ENCODE measurements at regions not wholly inside any gene's neighbourhood (a gene's known extent, or its start where the extent isn't known, plus 50 kb on each side); places are given as distances from the start of the nearest gene placed in this dataset.
A peak's percentile ranks its signal among the peaks of the same experiment; 100 is the strongest.

DNA sequence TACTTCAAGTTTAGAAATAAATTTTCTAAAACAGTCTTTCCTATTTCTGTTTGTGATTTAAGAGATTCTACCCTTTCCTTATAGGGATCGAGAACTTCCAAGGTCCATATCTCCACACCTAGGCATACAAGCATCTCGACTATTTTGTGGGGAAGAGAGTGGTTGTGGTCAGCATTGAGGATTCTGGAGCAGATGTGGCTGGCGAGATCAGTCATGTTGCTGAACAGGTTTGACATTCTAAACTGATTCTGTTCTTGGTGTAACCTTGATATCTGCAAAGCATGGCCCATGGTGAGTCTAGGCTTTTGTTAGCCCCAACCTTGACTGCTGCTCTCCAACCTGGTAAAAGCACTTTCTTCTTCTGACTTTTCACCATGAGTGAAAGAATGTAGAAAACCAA is 167.6 kb upstream of the POGK start:
- no peaks in the 10 kb centered on the region for H3K4me1 ChIP-seq
- H3K4me3 ChIP-seq, result no peak overlapping the region
- no peak for ATAC-seq
- no peak overlapping the region for H3K27ac ChIP-seq
- intact Hi-C loops (cut with DNase I), result no loop called here
- no peaks in the 10 kb centered on the region for H3K9me3 ChIP-seq
- no peak for FAIRE-seq
- no peak for DNase-seq
- H3K27me3 ChIP-seq, result no peaks in the 10 kb centered on the region
- TF ChIP-seq, protein P1, sequence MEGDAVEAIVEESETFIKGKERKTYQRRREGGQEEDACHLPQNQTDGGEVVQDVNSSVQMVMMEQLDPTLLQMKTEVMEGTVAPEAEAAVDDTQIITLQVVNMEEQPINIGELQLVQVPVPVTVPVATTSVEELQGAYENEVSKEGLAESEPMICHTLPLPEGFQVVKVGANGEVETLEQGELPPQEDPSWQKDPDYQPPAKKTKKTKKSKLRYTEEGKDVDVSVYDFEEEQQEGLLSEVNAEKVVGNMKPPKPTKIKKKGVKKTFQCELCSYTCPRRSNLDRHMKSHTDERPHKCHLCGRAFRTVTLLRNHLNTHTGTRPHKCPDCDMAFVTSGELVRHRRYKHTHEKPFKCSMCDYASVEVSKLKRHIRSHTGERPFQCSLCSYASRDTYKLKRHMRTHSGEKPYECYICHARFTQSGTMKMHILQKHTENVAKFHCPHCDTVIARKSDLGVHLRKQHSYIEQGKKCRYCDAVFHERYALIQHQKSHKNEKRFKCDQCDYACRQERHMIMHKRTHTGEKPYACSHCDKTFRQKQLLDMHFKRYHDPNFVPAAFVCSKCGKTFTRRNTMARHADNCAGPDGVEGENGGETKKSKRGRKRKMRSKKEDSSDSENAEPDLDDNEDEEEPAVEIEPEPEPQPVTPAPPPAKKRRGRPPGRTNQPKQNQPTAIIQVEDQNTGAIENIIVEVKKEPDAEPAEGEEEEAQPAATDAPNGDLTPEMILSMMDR (IDR thresholded peaks at IDR 0.05), result no peak
- no peaks in the 10 kb centered on the region for H3K36me3 ChIP-seq
- 63 to 77% methylated on average over 3 of the region's 3 CpGs for WGBS, 2 donors

DNA sequence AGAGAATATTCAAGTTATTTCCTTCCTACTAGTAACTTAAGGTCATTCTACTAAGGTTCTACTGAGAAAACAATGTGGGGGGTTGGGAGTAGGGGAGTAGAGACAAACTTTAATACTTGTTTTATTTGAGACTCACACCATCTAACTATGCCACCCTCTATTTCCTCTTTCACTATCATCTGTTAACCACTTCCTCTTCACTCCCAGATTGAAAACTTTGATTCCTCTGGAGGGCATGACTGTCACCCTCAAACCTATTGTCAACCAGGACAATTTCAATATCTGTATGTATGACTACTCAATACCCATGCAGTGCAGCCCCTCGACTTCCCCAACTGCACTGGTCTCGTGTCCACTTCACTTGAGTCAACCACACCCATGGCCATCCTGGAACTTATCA is 165.6 kb upstream of the POGK start:
- ATAC-seq (no peak), DNase-seq (no peak), FAIRE-seq (no peak)
- Histone ChIP-seq H3K4me3 (no peak overlapping the region), H3K36me3 (no peaks in the 10 kb centered on the region), H3K9me3 (no peaks in the 10 kb centered on the region), H3K27ac (no peak overlapping the region), H3K4me1 (no peaks in the 10 kb centered on the region), H3K27me3 (no peaks in the 10 kb centered on the region)
- TF ChIP-seq, protein P1 (IDR thresholded peaks at IDR 0.05), result no peak
- 58 to 63% methylated on average over 2 of the region's 2 CpGs for WGBS, 2 donors
- intact Hi-C loops (cut with DNase I), result no loop called here

DNA sequence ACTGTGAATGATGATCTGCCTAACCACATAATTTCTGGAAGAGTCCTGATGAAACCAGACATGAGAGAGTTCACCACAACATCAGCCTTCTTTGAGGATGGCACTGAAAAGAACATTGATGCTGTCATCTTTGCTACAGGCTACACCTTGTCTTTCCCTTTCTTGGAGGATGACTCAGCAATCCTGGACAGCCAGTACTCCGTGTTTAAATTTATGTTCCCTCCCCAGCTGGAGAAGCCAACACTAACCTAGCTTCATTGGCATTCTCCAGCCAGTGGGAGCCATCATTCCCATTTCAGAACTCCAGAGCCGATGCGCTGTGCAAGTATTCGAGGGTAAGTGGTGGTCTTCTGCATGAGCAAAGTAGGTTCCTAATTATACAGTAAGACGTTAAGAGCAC is 164.1 kb upstream of the POGK start:
- H3K4me3 ChIP-seq, result no peak overlapping the region
- no peaks in the 10 kb centered on the region for H3K27me3 ChIP-seq
- TF ChIP-seq, protein P1 (IDR thresholded peaks at IDR 0.05), result no peak
- intact Hi-C loops (cut with DNase I), result no loop called here
- DNase-seq (no peak), FAIRE-seq (no peak), ATAC-seq (no peak)
- WGBS, 2 donors, result 70 to 75% methylated on average over 5 of the region's 5 CpGs
- H3K36me3 ChIP-seq, result no peaks in the 10 kb centered on the region
- no peaks in the 10 kb centered on the region for H3K9me3 ChIP-seq
- no peaks in the 10 kb centered on the region for H3K4me1 ChIP-seq
- H3K27ac ChIP-seq, result no peak overlapping the region

DNA sequence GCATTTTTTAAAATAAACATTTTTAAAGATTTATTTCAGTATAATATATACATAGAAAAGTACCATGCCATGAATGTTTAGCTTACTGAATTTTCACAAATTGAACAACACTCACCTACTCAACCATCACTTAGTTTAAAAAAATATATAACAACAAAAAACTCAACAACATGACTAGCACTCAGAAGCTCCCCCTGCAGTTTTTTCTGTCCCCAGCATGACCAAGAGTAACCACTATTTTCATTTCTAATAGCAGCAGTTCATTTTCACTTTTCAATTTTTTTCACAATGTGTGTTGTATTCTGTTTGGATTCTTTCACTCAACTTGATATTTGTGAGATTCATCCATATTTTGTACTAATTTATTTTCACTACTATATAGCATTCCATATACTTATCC is 162.3 kb upstream of the POGK start:
- ATAC-seq, result no peak
- intact Hi-C loops (cut with DNase I), result no loop called here
- FAIRE-seq, result no peak
- Histone ChIP-seq H3K27ac (no peak overlapping the region), H3K36me3 (no peaks in the 10 kb centered on the region), H3K4me3 (no peak overlapping the region), H3K4me1 (no peaks in the 10 kb centered on the region), H3K9me3 (no peaks in the 10 kb centered on the region), H3K27me3 (no peaks in the 10 kb centered on the region)
- TF ChIP-seq, protein P1 (IDR thresholded peaks at IDR 0.05), result no peak
- no peak for DNase-seq

DNA sequence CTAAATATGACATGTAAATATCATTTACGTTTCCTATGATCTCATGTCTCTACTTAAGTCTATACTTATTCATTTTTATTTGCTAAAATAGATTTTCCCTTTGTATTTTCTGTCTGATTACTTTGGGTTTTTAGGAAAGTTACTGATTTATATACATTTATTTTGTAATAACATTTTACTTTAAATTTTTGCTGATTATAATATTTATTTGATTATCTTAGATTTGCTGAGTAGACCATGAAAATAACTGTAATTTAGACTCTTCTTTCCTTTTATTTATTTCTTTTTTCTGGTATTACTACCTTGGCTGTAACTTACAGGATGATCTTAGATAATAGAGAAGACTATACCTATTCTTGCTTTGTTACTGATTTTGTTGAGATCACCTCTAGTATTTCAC is 159.9 kb upstream of the POGK start:
- H3K27me3 ChIP-seq, result no peaks in the 10 kb centered on the region
- FAIRE-seq, result peak; percentile 26
- TF ChIP-seq, protein P1 (IDR thresholded peaks at IDR 0.05), result no peak
- DNase-seq, result no peak
- H3K27ac ChIP-seq, result no peak overlapping the region
- no peak overlapping the region for H3K4me3 ChIP-seq
- WGBS, 2 donors, result 52 to 80% methylated on average over 1 of the region's 1 CpG
- H3K9me3 ChIP-seq, result no peaks in the 10 kb centered on the region
- no peaks in the 10 kb centered on the region for H3K36me3 ChIP-seq
- intact Hi-C loops (cut with DNase I), result no loop called here
- H3K4me1 ChIP-seq, result no peaks in the 10 kb centered on the region
- ATAC-seq, result no peak

Data from pancreas (tissue), 10 donors.